ENCODE measurements at regions not wholly inside any gene's neighbourhood (a gene's known extent, or its start where the extent isn't known, plus 50 kb on each side); places are given as distances from the start of the nearest gene placed in this dataset.

DNA sequence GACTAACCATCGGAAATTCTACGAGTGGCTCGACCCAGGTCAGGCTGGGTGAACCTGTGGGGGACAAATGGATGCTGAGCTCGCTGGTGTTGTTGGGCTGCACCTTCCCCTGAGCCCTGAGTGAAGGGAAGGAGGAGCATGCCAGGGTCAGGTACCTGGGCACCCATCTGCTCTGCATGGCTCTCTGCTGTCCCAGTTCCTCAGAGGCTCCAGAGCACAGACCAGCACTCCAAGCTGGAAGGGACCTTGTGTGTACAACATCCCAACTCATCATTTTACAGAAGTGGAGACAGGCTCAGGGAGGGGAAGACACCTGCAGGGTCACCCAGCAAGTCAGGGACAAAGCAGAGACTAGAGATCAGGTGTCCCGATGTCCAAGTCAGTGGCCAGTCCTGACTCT lies 84.9 kb upstream of the NLRP1 start:
- TF ChIP-seq, protein P1, sequence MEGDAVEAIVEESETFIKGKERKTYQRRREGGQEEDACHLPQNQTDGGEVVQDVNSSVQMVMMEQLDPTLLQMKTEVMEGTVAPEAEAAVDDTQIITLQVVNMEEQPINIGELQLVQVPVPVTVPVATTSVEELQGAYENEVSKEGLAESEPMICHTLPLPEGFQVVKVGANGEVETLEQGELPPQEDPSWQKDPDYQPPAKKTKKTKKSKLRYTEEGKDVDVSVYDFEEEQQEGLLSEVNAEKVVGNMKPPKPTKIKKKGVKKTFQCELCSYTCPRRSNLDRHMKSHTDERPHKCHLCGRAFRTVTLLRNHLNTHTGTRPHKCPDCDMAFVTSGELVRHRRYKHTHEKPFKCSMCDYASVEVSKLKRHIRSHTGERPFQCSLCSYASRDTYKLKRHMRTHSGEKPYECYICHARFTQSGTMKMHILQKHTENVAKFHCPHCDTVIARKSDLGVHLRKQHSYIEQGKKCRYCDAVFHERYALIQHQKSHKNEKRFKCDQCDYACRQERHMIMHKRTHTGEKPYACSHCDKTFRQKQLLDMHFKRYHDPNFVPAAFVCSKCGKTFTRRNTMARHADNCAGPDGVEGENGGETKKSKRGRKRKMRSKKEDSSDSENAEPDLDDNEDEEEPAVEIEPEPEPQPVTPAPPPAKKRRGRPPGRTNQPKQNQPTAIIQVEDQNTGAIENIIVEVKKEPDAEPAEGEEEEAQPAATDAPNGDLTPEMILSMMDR (IDR thresholded peaks at IDR 0.05) = no peak
- no peak for TF ChIP-seq POLR2A (IDR thresholded peaks at IDR 0.05)

All from Peyer's patch (tissue), 4 donors.